Bronchial epithelial cell (primary cell): ENCODE measurements at regions not wholly inside any gene's neighbourhood (a gene's known extent, or its start where the extent isn't known, plus 50 kb on each side); places are given as distances from the start of the nearest gene placed in this dataset.

Experiments used
- DNase-seq: peaks from one replicate; pipeline ENCODE4 v3.0.0-alpha.2; 2010; ENCODE audit warnings: low read depth
- FAIRE-seq: peaks from 2 replicates; lab custom pipeline; 2011; peaks lifted over from hg19 to GRCh38; lab: Jason Lieb, UNC
- H3K27me3 ChIP-seq: 2 replicates; pipeline ENCODE4 v1.5.1; 2011; ENCODE audit warnings: low read length; ENCODE audit not compliant: control insufficient read depth, insufficient read depth
- H3K36me3 ChIP-seq: 2 replicates; pipeline ENCODE4 v1.5.1; 2011; ENCODE audit warnings: low read length; ENCODE audit not compliant: control insufficient read depth, insufficient read depth
- H3K4me3 ChIP-seq: 2 replicates; pipeline ENCODE4 v1.5.1; 2011; ENCODE audit warnings: mild to moderate bottlenecking, low read depth, low read length, control low read depth
- TF ChIP-seq, protein P1 (sequence below): IDR thresholded peaks from 2 replicates; pipeline ENCODE4 v1.5.1; 2011; ENCODE audit warnings: mild to moderate bottlenecking, moderate library complexity, low read length, control low read depth, inconsistent platforms; ENCODE audit not compliant: insufficient read depth, severe bottlenecking

DNA sequence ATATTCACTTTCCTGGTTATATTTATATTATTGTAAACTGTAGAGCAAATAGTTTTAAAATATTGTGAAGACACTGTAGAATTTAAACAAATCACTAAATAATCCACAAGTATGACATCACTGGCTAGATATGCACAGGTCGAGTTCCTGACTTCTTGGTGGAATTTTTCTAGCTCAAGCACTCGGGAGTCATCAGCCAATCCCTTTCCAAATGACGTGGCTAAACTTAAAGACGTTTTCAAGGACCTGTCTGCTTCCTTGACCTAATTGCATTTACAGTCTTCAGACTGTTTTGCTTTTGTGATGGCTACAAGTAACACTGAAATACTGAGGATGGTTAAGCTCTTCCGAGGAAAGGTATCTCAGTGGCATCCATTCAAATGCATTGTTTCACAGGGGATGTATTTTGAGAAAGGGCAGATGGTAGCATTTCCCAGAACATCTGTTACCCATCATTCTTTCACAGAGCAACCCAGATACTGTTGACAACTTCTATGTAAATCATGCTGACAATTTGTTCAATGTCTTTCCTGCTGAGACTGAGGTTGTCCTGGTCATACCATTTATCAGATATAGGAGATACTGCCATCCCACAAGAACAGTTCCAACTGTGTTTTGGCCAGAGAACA, 262.8 kb downstream of the CDH10 start:
- Histone ChIP-seq H3K27me3 (no peaks in the 10 kb centered on the region), H3K4me3 (no peak overlapping the region), H3K36me3 (no peaks in the 10 kb centered on the region)
- FAIRE-seq (no peak), DNase-seq (no peak)
- TF ChIP-seq, protein P1, sequence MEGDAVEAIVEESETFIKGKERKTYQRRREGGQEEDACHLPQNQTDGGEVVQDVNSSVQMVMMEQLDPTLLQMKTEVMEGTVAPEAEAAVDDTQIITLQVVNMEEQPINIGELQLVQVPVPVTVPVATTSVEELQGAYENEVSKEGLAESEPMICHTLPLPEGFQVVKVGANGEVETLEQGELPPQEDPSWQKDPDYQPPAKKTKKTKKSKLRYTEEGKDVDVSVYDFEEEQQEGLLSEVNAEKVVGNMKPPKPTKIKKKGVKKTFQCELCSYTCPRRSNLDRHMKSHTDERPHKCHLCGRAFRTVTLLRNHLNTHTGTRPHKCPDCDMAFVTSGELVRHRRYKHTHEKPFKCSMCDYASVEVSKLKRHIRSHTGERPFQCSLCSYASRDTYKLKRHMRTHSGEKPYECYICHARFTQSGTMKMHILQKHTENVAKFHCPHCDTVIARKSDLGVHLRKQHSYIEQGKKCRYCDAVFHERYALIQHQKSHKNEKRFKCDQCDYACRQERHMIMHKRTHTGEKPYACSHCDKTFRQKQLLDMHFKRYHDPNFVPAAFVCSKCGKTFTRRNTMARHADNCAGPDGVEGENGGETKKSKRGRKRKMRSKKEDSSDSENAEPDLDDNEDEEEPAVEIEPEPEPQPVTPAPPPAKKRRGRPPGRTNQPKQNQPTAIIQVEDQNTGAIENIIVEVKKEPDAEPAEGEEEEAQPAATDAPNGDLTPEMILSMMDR = no peak

DNA sequence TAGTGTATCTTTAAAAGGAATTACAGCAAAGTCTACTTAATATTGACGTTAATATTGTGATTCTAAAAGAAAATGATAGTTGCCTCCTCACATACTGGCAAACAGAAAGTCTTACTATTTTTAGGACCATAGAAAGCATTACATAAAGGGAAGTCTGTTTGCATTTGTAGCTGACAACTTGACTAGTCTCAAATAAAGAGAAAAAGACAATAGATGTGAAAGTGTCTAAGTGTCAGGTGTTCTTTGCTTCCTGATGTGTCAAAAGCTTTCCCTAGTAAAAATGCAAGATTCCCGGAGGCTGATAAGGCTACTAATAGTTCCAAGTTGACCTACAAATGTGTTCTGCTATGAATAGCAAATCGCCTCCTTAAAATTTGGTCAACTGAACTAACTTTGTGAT, 259.7 kb downstream of the CDH10 start:
- Histone ChIP-seq H3K4me3 (no peak overlapping the region), H3K36me3 (no peaks in the 10 kb centered on the region), H3K27me3 (no peaks in the 10 kb centered on the region)
- TF ChIP-seq, protein P1 = no peak
- no peak for DNase-seq
- FAIRE-seq = no peak

DNA sequence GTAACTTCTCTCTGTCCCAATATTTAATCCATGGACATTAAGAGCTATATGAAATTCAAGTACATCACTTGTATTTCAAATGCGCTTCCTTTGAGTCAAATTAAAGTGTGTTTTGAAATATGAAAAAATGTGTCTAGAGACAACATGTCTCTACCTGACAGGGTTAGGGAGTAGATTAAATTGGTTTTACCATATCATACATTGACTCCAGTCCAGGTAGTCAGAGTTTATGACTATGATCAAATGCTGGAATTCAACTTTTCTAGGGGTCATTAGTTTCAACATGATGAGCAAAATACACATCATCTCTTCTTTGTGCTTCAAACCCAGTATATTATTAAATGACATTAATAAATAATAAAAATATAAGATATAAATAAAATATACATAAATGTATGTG, 259.2 kb downstream of the CDH10 start:
- no peaks in the 10 kb centered on the region for H3K36me3 ChIP-seq
- DNase-seq (no peak), FAIRE-seq (no peak)
- no peak overlapping the region for H3K4me3 ChIP-seq
- TF ChIP-seq, protein P1 = no peak
- no peaks in the 10 kb centered on the region for H3K27me3 ChIP-seq

DNA sequence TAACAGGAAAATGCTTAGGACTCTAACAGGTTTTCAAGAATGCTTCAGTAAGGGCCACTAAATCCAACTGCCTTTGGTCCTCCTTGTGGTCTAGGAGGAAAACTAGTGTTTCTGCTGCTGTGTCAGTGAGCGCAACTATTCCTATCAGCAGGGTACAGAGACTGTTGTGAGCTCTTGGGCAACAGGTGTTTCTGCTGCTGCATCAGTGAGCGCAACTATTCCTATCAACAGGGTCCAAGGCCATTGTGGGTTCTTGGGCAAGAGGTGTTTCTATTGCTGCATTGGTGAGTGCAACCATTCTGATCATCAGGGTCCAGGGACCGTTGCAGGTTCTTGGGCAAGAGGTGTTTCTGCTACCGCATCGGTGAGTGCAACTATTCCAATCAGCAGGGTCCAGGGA, 256.3 kb downstream of the CDH10 start:
- Histone ChIP-seq H3K36me3 (no peaks in the 10 kb centered on the region), H3K27me3 (no peaks in the 10 kb centered on the region), H3K4me3 (no peak overlapping the region)
- TF ChIP-seq, protein P1 = no peak
- FAIRE-seq (no peak), DNase-seq (no peak)

DNA sequence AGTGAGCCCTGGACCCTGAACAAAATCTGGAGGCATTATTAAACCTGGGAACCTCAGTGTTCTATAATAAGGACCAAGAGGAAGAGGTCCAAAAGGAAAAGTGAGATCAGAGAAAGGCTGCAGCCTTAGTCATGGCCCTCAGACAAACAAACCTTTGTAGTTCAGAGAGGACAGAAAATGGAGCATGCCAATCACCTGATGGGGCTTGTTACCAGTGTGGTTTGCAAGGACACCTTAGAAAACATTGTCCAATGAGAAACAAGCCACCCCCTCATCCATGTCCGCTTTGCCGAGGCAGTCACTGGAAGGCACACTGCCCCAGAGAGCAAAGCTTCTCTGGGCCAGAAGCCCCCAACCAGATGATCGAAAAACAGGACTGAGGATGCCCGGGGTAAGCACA, 254.8 kb downstream of the CDH10 start:
- FAIRE-seq (no peak), DNase-seq (no peak)
- no peak overlapping the region for H3K4me3 ChIP-seq
- TF ChIP-seq, protein P1 = no peak
- no peaks in the 10 kb centered on the region for H3K36me3 ChIP-seq
- no peaks in the 10 kb centered on the region for H3K27me3 ChIP-seq

DNA sequence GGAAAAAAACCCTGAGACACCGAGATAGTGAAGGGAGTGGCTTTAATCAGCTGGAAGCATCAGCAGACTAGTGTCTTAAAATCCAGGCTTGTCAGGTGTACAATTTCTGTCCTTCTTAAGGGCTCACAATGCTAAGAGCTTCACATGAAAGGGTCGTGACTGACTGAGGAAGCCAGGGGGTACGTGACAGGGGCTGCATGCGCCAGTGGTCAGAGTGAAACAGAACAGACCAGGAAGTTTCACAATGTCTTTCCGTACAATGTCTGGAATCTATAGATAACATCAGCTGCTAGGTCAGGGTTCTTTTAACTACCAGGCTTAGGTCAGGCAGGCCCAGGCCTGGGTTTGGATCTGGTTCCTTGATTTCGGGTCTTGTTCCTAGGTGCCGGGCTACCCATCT, 253.0 kb downstream of the CDH10 start:
- DNase-seq (no peak), FAIRE-seq (no peak)
- Histone ChIP-seq H3K36me3 (no peaks in the 10 kb centered on the region), H3K4me3 (no peak overlapping the region), H3K27me3 (no peaks in the 10 kb centered on the region)
- TF ChIP-seq, protein P1 = no peak
